Transverse colon (tissue), 4 donors: ENCODE measurements at regions not wholly inside any gene's neighbourhood (a gene's known extent, or its start where the extent isn't known, plus 50 kb on each side); places are given as distances from the start of the nearest gene placed in this dataset.

ENCODE experiments used
- DNase-seq: peaks from one replicate; pipeline ENCODE4 v3.0.0-alpha.2; 2019
- H3K27ac ChIP-seq, 4 donors: fragments of 200-600 bp; sonication (generic); 2 replicates each; pipeline ENCODE4 v1.5.1; 2016 to 2018; ENCODE audit warnings: inconsistent platforms in 4 of 4
- H3K27me3 ChIP-seq: fragments of 200-600 bp; sonication (generic); 2 replicates; pipeline ENCODE4 v1.5.1; 2017; ENCODE audit warnings: inconsistent platforms
- H3K36me3 ChIP-seq, 4 donors: fragments of 200-600 bp; sonication (generic); 2 replicates each; pipeline ENCODE4 v1.5.1; 2017 to 2019; ENCODE audit warnings: inconsistent platforms in 4 of 4
- H3K4me1 ChIP-seq, 4 donors: fragments of 200-600 bp; sonication (generic); 2 replicates each; pipeline ENCODE4 v1.5.1; 2017 to 2020; ENCODE audit warnings: inconsistent platforms in 4 of 4
- H3K4me3 ChIP-seq, 4 donors: fragments of 200-600 bp; sonication (generic); 1 replicate in 1 of 4; 2 replicates in 3 of 4; pipeline versions ENCODE4 v1.5.1 to v1.6.1; 2017 to 2019; ENCODE audit warnings: inconsistent platforms in 4 of 4
- H3K9me3 ChIP-seq, 2 donors: fragments of 200-600 bp; sonication (generic); 2 replicates each; pipeline ENCODE4 v1.5.1; 2017 to 2019; ENCODE audit warnings: inconsistent platforms in 2 of 2
- CTCF ChIP-seq, 5 experiments: fragments of 200-600 bp in 3 of 5; fragments of 450-650 bp in 2 of 5; sonication (generic) in 3 of 5; IDR thresholded peaks; 1 replicate in 2 of 5; 2 replicates in 3 of 5; pipeline ENCODE4 v1.5.1; 2016 to 2017; ENCODE audit warnings: antibody characterized with exemption in 5 of 5, inconsistent platforms in 3 of 5, mild to moderate bottlenecking in 2 of 5, moderate library complexity in 1 of 5
- EP300 ChIP-seq: sonication (generic); formaldehyde crosslinking; IDR thresholded peaks from one replicate; pipeline ENCODE4 v1.6.1; 2017; ENCODE audit warnings: antibody characterized with exemption, low read depth
- POLR2A ChIP-seq: fragments of 450-650 bp; IDR thresholded peaks from one replicate; pipeline ENCODE4 v1.6.1; 2016; ENCODE audit warnings: antibody characterized with exemption, mild to moderate bottlenecking, moderate library complexity
- POLR2AphosphoS5 ChIP-seq, 3 donors: sonication (generic); formaldehyde crosslinking; IDR thresholded peaks; one replicate each; pipeline ENCODE4 v1.6.1; 2016; ENCODE audit warnings: antibody characterized with exemption in 3 of 3
- WGBS, 2 donors: methylation state at CpG; one replicate each; pipeline ENCODE4 v1.1.5; 2018; ENCODE audit warnings: low coverage in 1 of 2; 5-methylcytosine and 5-hydroxymethylcytosine counted together
- in situ Hi-C, 4 donors: fragments of 200-750 bp; cut with MboI; loops; one replicate each; pipeline versions ENCODE4 v1.15.0 to v1.15.1; 2017; ENCODE audit warnings: low sequenced_read_pairs in 3 of 4, low pct_ligation_motif_present in 1 of 4, low pct_unique_long_range_greater_than_20kb in 1 of 4
- intact Hi-C: fragments of 100-400 bp; cut with DNase I; formaldehyde crosslinking; loops from one replicate; pipeline ENCODE4 v1.15.1; 2023; ENCODE audit warnings: low total_unique reads

- H3K9me3 ChIP-seq = no peaks in the 10 kb centered on the region
- no peaks in the 10 kb centered on the region for H3K27me3 ChIP-seq
- no peaks in the 10 kb centered on the region for H3K36me3 ChIP-seq
- in situ Hi-C loops (no loop called here), intact Hi-C loops (no loop called here)
- no peak for DNase-seq
- TF ChIP-seq CTCF (IDR thresholded peaks at IDR 0.05) = no peak
- WGBS, 2 donors = 78 to 79% methylated on average over 4 of the region's 4 CpGs
- H3K4me1 ChIP-seq = no peaks in the 10 kb centered on the region
- no peak overlapping the region for H3K4me3 ChIP-seq
- no peak overlapping the region for H3K27ac ChIP-seq
These were observed 765.1 kb downstream of the KCNA4 start for GRCh38 chr11:29251738-29252137.

GRCh38 chr11:29249713-29250112 is 767.1 kb downstream of the KCNA4 start:
- H3K4me1 ChIP-seq = no peaks in the 10 kb centered on the region
- H3K27ac ChIP-seq = no peak overlapping the region
- no peaks in the 10 kb centered on the region for H3K36me3 ChIP-seq
- no peak overlapping the region for H3K4me3 ChIP-seq
- TF ChIP-seq EP300 (no peak), CTCF (IDR thresholded peaks at IDR 0.05) (no peak), POLR2A (no peak), POLR2AphosphoS5 (IDR thresholded peaks at IDR 0.05) (no peak)
- intact Hi-C loops (no loop called here), in situ Hi-C loops (no loop called here)
- 85 to 93% methylated on average over 2 of the region's 2 CpGs for WGBS, 2 donors
- DNase-seq = no peak
- no peaks in the 10 kb centered on the region for H3K9me3 ChIP-seq
- H3K27me3 ChIP-seq = no peaks in the 10 kb centered on the region

- TF ChIP-seq POLR2A (no peak), POLR2AphosphoS5 (IDR thresholded peaks at IDR 0.05) (no peak), CTCF (IDR thresholded peaks at IDR 0.05) (no peak), EP300 (no peak)
These were observed 772.5 kb downstream of the KCNA4 start for GRCh38 chr11:29244355-29244754.

GRCh38 chr11:29243616-29244015 is 773.2 kb downstream of the KCNA4 start:
- Histone ChIP-seq H3K27me3 (no peaks in the 10 kb centered on the region), H3K4me3 (no peak overlapping the region), H3K4me1 (no peaks in the 10 kb centered on the region), H3K36me3 (no peaks in the 10 kb centered on the region), H3K27ac (no peak overlapping the region), H3K9me3 (no peaks in the 10 kb centered on the region)
- intact Hi-C loops = no loop called here
- no peak for TF ChIP-seq CTCF (IDR thresholded peaks at IDR 0.05)
- no peak for TF ChIP-seq EP300
- TF ChIP-seq POLR2A = no peak
- no peak for TF ChIP-seq POLR2AphosphoS5 (IDR thresholded peaks at IDR 0.05)
- in situ Hi-C loops = no loop called here
- no peak for DNase-seq
- 65 to 84% methylated on average over 3 of the region's 3 CpGs for WGBS, 2 donors

More at GRCh38 chr11:29244355-29244754, 772.5 kb downstream of the KCNA4 start:
- no peaks in the 10 kb centered on the region for H3K9me3 ChIP-seq
- H3K4me3 ChIP-seq = no peak overlapping the region
- H3K27me3 ChIP-seq = no peaks in the 10 kb centered on the region
- H3K4me1 ChIP-seq = no peaks in the 10 kb centered on the region
- no peaks in the 10 kb centered on the region for H3K36me3 ChIP-seq
- in situ Hi-C loops (no loop called here), intact Hi-C loops (no loop called here)
- DNase-seq = no peak
- H3K27ac ChIP-seq = no peak overlapping the region
